ENCODE measurements at regions not wholly inside any gene's neighbourhood (a gene's known extent, or its start where the extent isn't known, plus 50 kb on each side); places are given as distances from the start of the nearest gene placed in this dataset.

GRCh38 chrX:116243039-116243438 is 72.5 kb downstream of the AGTR2 start:
- H3K23ac ChIP-seq (ENCODE audit: low read depth, low read length): no peak overlapping the region
- no peak overlapping the region for H4K5ac ChIP-seq (ENCODE audit: low read depth, low read length)
- no peak overlapping the region for H2AFZ ChIP-seq (replicated peaks; ENCODE audit: low read length, poor library complexity)
- peaks cover 4% of the 10 kb centered on the region; the same call in 1 of the 2 replicates for H3K9me3 ChIP-seq (ENCODE audit: control insufficient read depth, insufficient read depth, low read length)
- no peak overlapping the region for H4K8ac ChIP-seq (ENCODE audit: low read depth in 2 of 2, low read length in 2 of 2)
- no peak overlapping the region for H3K18ac ChIP-seq (ENCODE audit: low read depth, low read length)
- no peaks in the 10 kb centered on the region for H3K9me1 ChIP-seq (ENCODE audit: insufficient read depth, low read length)
- BruUV-seq (replicated peaks): no TSS peak
- H2BK120ac ChIP-seq (ENCODE audit: low read depth, low read length): no peak overlapping the region
- no peak overlapping the region for H2BK20ac ChIP-seq (ENCODE audit: low read depth, low read length)
- H3K4me2 ChIP-seq (ENCODE audit: low read depth, low read length): no peak overlapping the region
- no peak overlapping the region for H2AK9ac ChIP-seq (replicated peaks; ENCODE audit: low read depth, low read length, poor library complexity)
- H3K79me1 ChIP-seq (ENCODE audit: low read depth in 1 of 2, low read length in 2 of 2): no peaks in the 10 kb centered on the region
- no peak overlapping the region for H4K91ac ChIP-seq (ENCODE audit: insufficient read depth, low read depth, low read length)
- no peaks in the 10 kb centered on the region for H3K4me1 ChIP-seq (ENCODE audit: control insufficient read depth, insufficient read depth, low read length)
- H2BK5ac ChIP-seq (ENCODE audit: low read depth, low read length, poor library complexity, severe bottlenecking): no peak overlapping the region
- no peak overlapping the region for H3K56ac ChIP-seq (ENCODE audit: extremely low read depth, insufficient read depth, low read length)
- ChIA-PET CTCF (no interaction called here), POLR2A (ENCODE audit: unreplicated experiment) (no interaction called here)
- H3K4ac ChIP-seq (ENCODE audit: low read depth, low read length): no peak overlapping the region
- H3K14ac ChIP-seq (replicated peaks; ENCODE audit: low read depth, low read length): no peak overlapping the region
- no peak overlapping the region for H2AK5ac ChIP-seq (ENCODE audit: low read depth, low read length)
- dilution Hi-C loops (cut with HindIII; ENCODE audit: low sequenced_read_pairs, unreplicated experiment) (no loop called here), intact Hi-C loops (cut with micrococcal nuclease) (no loop called here), in situ Hi-C loops (cut with MboI; ENCODE audit: low sequenced_read_pairs) (no loop called here)
- no peaks in the 10 kb centered on the region for H4K20me1 ChIP-seq (ENCODE audit: insufficient read depth, low read length)
- no peak overlapping the region for H3K9ac ChIP-seq (ENCODE audit: low read depth, low read length)
- no peaks in the 10 kb centered on the region for H3K27me3 ChIP-seq (ENCODE audit: control insufficient read depth, insufficient read depth, low read length)
- no peak overlapping the region for H3K4me3 ChIP-seq (ENCODE audit: insufficient read depth, low read depth, low read length)
- no peak for DNase-seq
- H3K27ac ChIP-seq (ENCODE audit: insufficient read depth, low read length): no peak overlapping the region
- no peak overlapping the region for H2BK15ac ChIP-seq (ENCODE audit: low read depth, low read length)
- TF ChIP-seq RAD21 (IDR thresholded peaks at IDR 0.05; ENCODE audit: low read length) (no peak), POLR2A (IDR thresholded peaks at IDR 0.05; ENCODE audit: low read depth, low read length) (no peak), CEBPB (IDR thresholded peaks at IDR 0.05; ENCODE audit: low read depth, low read length) (no peak), CHD1 (IDR thresholded peaks at IDR 0.05; ENCODE audit: low read depth, low read length) (no peak), MAFK (IDR thresholded peaks at IDR 0.05; ENCODE audit: low read depth, low read length) (no peak), MXI1 (IDR thresholded peaks at IDR 0.05; ENCODE audit: borderline replicate concordance, low read depth, low read length) (no peak), SMC3 (IDR thresholded peaks at IDR 0.05; ENCODE audit: low read depth, low read length) (no peak), RFX5 (IDR thresholded peaks at IDR 0.05; ENCODE audit: low read depth, low read length) (no peak), USF2 (IDR thresholded peaks at IDR 0.05; ENCODE audit: low read depth, low read length) (no peak), ELK1 (IDR thresholded peaks at IDR 0.05; ENCODE audit: borderline replicate concordance, low read depth, low read length) (no peak), CTCF (conservative IDR thresholded peaks at IDR 0.05; ENCODE audit: low read depth, low read length) (no peak)
- H3K36me3 ChIP-seq (ENCODE audit: control insufficient read depth, insufficient read depth, low read length): no peaks in the 10 kb centered on the region
- ATAC-seq (ENCODE audit: low read depth): no peak

Measured in IMR-90 (cell line).